ENCODE measurements at regions not wholly inside any gene's neighbourhood (a gene's known extent, or its start where the extent isn't known, plus 50 kb on each side); places are given as distances from the start of the nearest gene placed in this dataset.

DNA sequence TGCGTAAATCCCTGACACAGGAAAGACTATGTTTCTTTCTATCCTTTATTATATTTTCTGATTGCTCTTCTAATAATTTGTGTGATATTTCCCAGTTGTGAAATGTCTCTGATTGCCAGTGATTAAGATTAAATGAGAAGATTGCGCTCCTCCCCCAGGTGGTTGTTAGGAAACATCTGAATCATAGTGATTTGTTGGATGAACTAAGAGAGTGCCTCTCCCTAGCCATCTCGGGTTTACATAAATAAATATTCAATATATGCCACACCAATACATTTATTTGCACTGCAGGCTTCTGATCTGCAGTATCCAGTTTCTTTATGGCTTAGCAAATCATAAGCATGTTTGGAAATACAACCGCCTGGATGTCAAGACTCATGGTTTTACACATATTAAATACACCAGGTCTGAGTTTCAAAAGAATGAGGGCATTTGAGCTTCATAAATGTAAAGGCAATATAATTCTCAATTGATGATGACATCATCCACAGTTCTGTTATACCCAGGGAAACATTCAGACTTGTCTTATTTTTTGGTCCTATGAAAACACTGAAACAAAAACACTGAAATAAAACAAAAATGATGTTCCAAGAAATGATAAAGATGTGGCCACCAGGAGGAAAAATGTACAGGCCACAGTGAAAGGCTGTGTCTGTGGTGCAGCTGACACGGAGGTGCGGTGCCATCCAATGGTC is 826.7 kb upstream of the ACVR2A start:
- TF ChIP-seq, protein P1, sequence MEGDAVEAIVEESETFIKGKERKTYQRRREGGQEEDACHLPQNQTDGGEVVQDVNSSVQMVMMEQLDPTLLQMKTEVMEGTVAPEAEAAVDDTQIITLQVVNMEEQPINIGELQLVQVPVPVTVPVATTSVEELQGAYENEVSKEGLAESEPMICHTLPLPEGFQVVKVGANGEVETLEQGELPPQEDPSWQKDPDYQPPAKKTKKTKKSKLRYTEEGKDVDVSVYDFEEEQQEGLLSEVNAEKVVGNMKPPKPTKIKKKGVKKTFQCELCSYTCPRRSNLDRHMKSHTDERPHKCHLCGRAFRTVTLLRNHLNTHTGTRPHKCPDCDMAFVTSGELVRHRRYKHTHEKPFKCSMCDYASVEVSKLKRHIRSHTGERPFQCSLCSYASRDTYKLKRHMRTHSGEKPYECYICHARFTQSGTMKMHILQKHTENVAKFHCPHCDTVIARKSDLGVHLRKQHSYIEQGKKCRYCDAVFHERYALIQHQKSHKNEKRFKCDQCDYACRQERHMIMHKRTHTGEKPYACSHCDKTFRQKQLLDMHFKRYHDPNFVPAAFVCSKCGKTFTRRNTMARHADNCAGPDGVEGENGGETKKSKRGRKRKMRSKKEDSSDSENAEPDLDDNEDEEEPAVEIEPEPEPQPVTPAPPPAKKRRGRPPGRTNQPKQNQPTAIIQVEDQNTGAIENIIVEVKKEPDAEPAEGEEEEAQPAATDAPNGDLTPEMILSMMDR (IDR thresholded peaks at IDR 0.05 in 2 of 3, conservative IDR thresholded peaks at IDR 0.05 in 1 of 3; ENCODE audit: borderline replicate concordance in 1 of 3, insufficient read depth in 1 of 3, low read depth in 2 of 3, low read length in 2 of 3), result no peak
- no peak for TF ChIP-seq EZH2 (IDR thresholded peaks at IDR 0.05)
- TF ChIP-seq, protein P2, sequence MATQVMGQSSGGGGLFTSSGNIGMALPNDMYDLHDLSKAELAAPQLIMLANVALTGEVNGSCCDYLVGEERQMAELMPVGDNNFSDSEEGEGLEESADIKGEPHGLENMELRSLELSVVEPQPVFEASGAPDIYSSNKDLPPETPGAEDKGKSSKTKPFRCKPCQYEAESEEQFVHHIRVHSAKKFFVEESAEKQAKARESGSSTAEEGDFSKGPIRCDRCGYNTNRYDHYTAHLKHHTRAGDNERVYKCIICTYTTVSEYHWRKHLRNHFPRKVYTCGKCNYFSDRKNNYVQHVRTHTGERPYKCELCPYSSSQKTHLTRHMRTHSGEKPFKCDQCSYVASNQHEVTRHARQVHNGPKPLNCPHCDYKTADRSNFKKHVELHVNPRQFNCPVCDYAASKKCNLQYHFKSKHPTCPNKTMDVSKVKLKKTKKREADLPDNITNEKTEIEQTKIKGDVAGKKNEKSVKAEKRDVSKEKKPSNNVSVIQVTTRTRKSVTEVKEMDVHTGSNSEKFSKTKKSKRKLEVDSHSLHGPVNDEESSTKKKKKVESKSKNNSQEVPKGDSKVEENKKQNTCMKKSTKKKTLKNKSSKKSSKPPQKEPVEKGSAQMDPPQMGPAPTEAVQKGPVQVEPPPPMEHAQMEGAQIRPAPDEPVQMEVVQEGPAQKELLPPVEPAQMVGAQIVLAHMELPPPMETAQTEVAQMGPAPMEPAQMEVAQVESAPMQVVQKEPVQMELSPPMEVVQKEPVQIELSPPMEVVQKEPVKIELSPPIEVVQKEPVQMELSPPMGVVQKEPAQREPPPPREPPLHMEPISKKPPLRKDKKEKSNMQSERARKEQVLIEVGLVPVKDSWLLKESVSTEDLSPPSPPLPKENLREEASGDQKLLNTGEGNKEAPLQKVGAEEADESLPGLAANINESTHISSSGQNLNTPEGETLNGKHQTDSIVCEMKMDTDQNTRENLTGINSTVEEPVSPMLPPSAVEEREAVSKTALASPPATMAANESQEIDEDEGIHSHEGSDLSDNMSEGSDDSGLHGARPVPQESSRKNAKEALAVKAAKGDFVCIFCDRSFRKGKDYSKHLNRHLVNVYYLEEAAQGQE (IDR thresholded peaks at IDR 0.05; ENCODE audit: low read depth), result no peak
- no peak for TF ChIP-seq CEBPB (IDR thresholded peaks at IDR 0.05; ENCODE audit: low read depth)
- no peak for TF ChIP-seq POLR2A (IDR thresholded peaks at IDR 0.05; ENCODE audit: borderline replicate concordance, extremely low read depth, insufficient read depth, insufficient read length)
- TF ChIP-seq, protein P3, sequence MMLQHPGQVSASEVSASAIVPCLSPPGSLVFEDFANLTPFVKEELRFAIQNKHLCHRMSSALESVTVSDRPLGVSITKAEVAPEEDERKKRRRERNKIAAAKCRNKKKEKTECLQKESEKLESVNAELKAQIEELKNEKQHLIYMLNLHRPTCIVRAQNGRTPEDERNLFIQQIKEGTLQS (IDR thresholded peaks at IDR 0.05), result no peak
- TF ChIP-seq POLR2AphosphoS5 (IDR thresholded peaks at IDR 0.05; ENCODE audit: low read depth, low read length), result no peak
- TF ChIP-seq YY1 (IDR thresholded peaks at IDR 0.05; ENCODE audit: extremely low read depth, insufficient replicate concordance, low read depth, low read length), result no peak
- TF ChIP-seq CBX3 (IDR thresholded peaks at IDR 0.05; ENCODE audit: low read depth), result no peak
- no peak for TF ChIP-seq ZFX (IDR thresholded peaks at IDR 0.05)
- TF ChIP-seq, protein P4, sequence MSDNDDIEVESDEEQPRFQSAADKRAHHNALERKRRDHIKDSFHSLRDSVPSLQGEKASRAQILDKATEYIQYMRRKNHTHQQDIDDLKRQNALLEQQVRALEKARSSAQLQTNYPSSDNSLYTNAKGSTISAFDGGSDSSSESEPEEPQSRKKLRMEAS (IDR thresholded peaks at IDR 0.05), result no peak
